Activated B cell treated with CpG ODN at 0.5 μM for 24 hours (primary cell): ENCODE measurements at regions not wholly inside any gene's neighbourhood (a gene's known extent, or its start where the extent isn't known, plus 50 kb on each side); places are given as distances from the start of the nearest gene placed in this dataset.

Source experiments
- ATAC-seq: fragments of 200-7000 bp; cut with Tn5 transposase; one replicate; pipeline ENCODE4 v1.10.0; 2021; ENCODE audit warnings: low read depth, mild to moderate bottlenecking, moderate library complexity
- CTCF ChIA-PET: fragments of 350-600 bp; sonication (Branson Sonifier 250); formaldehyde crosslinking; loops from one replicate; lab custom pipeline; 2021; ENCODE audit warnings: antibody characterized with exemption; lab: Charles Lee
- POLR2A ChIA-PET: fragments of 350-600 bp; sonication (Branson Sonifier 250); formaldehyde crosslinking; loops from one replicate; lab custom pipeline; 2021; ENCODE audit warnings: antibody characterized with exemption; lab: Charles Lee
- DNase-seq: peaks from one replicate; pipeline ENCODE4 v3.0.0; 2022
- H3K27ac Mint-ChIP-seq: one replicate; pipeline ENCODE4 v1.8.0; 2020; ENCODE audit warnings: mixed read lengths
- H3K27me3 Mint-ChIP-seq: one replicate; pipeline ENCODE4 v1.8.0; 2021; ENCODE audit warnings: mixed read lengths
- H3K36me3 Mint-ChIP-seq: one replicate; pipeline ENCODE4 v1.8.0; 2021; ENCODE audit warnings: low read depth, mixed read lengths
- H3K4me1 Mint-ChIP-seq: one replicate; pipeline ENCODE4 v1.8.0; 2021; ENCODE audit warnings: mixed read lengths
- H3K4me3 Mint-ChIP-seq: one replicate; pipeline ENCODE4 v1.8.0; 2020; ENCODE audit warnings: mild to moderate bottlenecking, mixed read lengths
- H3K9me3 Mint-ChIP-seq: one replicate; pipeline ENCODE4 v1.8.0; 2020; ENCODE audit warnings: mixed read lengths
- CTCF ChIP-seq: fragments of 200-600 bp; IDR thresholded peaks from one replicate; pipeline ENCODE4 v1.8.0; 2022; ENCODE audit warnings: antibody characterized with exemption, mild to moderate bottlenecking
- intact Hi-C: fragments of 100-400 bp; cut with micrococcal nuclease; formaldehyde crosslinking; loops from one replicate; pipeline ENCODE4 v1.15.1; 2024

- Mint-ChIP-seq H3K4me1 (peaks cover 26% of the 10 kb centered on the region), H3K36me3 (peaks cover 11% of the 10 kb centered on the region), H3K27me3 (no peaks in the 10 kb centered on the region), H3K27ac (no peak overlapping the region), H3K4me3 (no peak overlapping the region), H3K9me3 (no peaks in the 10 kb centered on the region)
- POLR2A ChIA-PET: interaction anchor here (0.5 to 6.4 kb wide), 90 partner anchors 9 to 1777 kb away, joined by 3 to 510 read pairs (median 6); partner anchors contain the start of genes ABT1, HFE, HMGN4 and TRIM27
- no peak for TF ChIP-seq CTCF
- ATAC-seq: peak; percentile 80
- DNase-seq: peak; percentile 70
- CTCF ChIA-PET: interaction anchor here (0.8 to 2.0 kb wide), 7 partner anchors 8 to 749 kb away, joined by 3 to 9 read pairs (median 4); a partner anchor contains a TSS
- intact Hi-C loops: loop anchor here (1.0 to 5.0 kb wide), 14 partner anchors 10 to 1719 kb away; partner anchors contain the start of gene ABT1
Observed at GRCh38 chr6:27146706-27147505, 100.6 kb upstream of the PRSS16 start.

GRCh38 chr6:27148404-27148795, 99.1 kb upstream of the PRSS16 start:
- Mint-ChIP-seq H3K36me3 (peaks cover 2% of the 10 kb centered on the region), H3K4me1 (peaks cover 13% of the 10 kb centered on the region), H3K27me3 (no peaks in the 10 kb centered on the region), H3K4me3 (no peak overlapping the region), H3K27ac (peak overlapping the region; percentile 30), H3K9me3 (no peaks in the 10 kb centered on the region)
- DNase-seq: no peak
- no peak for TF ChIP-seq CTCF
- ATAC-seq: no peak
- intact Hi-C loops: loop anchor here (5.0 kb wide), 3 partner anchors 596 to 1046 kb away; a partner anchor contains a TSS
- CTCF ChIA-PET: interaction anchor here (2.0 kb wide), 1 partner anchor 21 kb away, joined by 9 read pairs; no protein-coding TSS in a partner anchor
- POLR2A ChIA-PET: interaction anchor here (0.7 to 6.4 kb wide), 12 partner anchors 11 to 1023 kb away, joined by 3 to 510 read pairs (median 49); a partner anchor contains a TSS

- CTCF ChIA-PET: interaction anchor here (2.9 kb wide), 1 partner anchor 22 kb away, joined by 11 read pairs; no protein-coding TSS in a partner anchor
- Mint-ChIP-seq H3K4me3 (no peak overlapping the region), H3K36me3 (no peaks in the 10 kb centered on the region), H3K9me3 (no peaks in the 10 kb centered on the region), H3K4me1 (peaks cover 7% of the 10 kb centered on the region), H3K27me3 (no peaks in the 10 kb centered on the region), H3K27ac (no peak overlapping the region)
- POLR2A ChIA-PET: interaction anchor here (0.9 to 5.8 kb wide), 9 partner anchors 10 to 1026 kb away, joined by 3 to 110 read pairs (median 5); a partner anchor contains a TSS
- ATAC-seq: no peak
- intact Hi-C loops: loop anchor here (5.0 kb wide), 3 partner anchors 597 to 1047 kb away; a partner anchor contains a TSS
- DNase-seq: no peak
- TF ChIP-seq CTCF: no peak
Observed at GRCh38 chr6:27149150-27149549, 98.4 kb upstream of the PRSS16 start.

- Mint-ChIP-seq H3K4me1 (peaks cover 30% of the 10 kb centered on the region), H3K36me3 (no peaks in the 10 kb centered on the region), H3K27ac (no peak overlapping the region), H3K4me3 (no peak overlapping the region), H3K27me3 (no peaks in the 10 kb centered on the region), H3K9me3 (no peaks in the 10 kb centered on the region)
- intact Hi-C loops: loop anchor here (5.0 kb wide), 1 partner anchor 547 kb away; no protein-coding TSS in a partner anchor
- POLR2A ChIA-PET: interaction anchor here (0.5 to 3.6 kb wide), 6 partner anchors 8 to 925 kb away, joined by 3 to 54 read pairs (median 6); partner anchors contain the start of gene ZNF165
- CTCF ChIA-PET: interaction anchor here (1.0 to 3.1 kb wide), 3 partner anchors 22 to 28 kb away, joined by 3 to 11 read pairs (median 11); no protein-coding TSS in a partner anchor
- no peak for TF ChIP-seq CTCF
- no peak for DNase-seq
- ATAC-seq: no peak
Observed at GRCh38 chr6:27154696-27155095, 92.8 kb upstream of the PRSS16 start.
